RWPE1 (cell line): ENCODE measurements at regions not wholly inside any gene's neighbourhood (a gene's known extent, or its start where the extent isn't known, plus 50 kb on each side); places are given as distances from the start of the nearest gene placed in this dataset.

Experiments used
- CTCF ChIA-PET: fragments of 350-600 bp; sonication (Branson Sonifier 250); formaldehyde crosslinking; extraction: SDS; loops from one replicate; lab custom pipeline; 2021; lab: Yijun Ruan, JAX
- POLR2A ChIA-PET: fragments of 400-600 bp; formaldehyde crosslinking; extraction: SDS; loops from one replicate; lab custom pipeline; 2020; ENCODE audit warnings: antibody characterized with exemption; ENCODE audit not compliant: low non-redundant PET; lab: Yijun Ruan, JAX
- DNase-seq: peaks from one replicate; pipeline ENCODE4 v3.0.0; 2012; ENCODE audit warnings: low spot score
- H3K27ac ChIP-seq: fragments of 450-650 bp; 2 replicates; pipeline ENCODE4 v1.5.1; 2017
- CTCF ChIP-seq: fragments of 450-650 bp; conservative IDR thresholded peaks from 2 replicates; pipeline ENCODE4 v1.5.1; 2017; ENCODE audit warnings: low read depth, mild to moderate bottlenecking

GRCh38 chr22:35170716-35171697 is 86.3 kb upstream of the HMGXB4 start:
- H3K27ac ChIP-seq: no peak overlapping the region
- CTCF ChIA-PET: interaction anchor here (0.7 kb wide), 1 partner anchor 56 kb away, joined by 3 read pairs; no protein-coding TSS in a partner anchor
- DNase-seq: no peak
- POLR2A ChIA-PET: no interaction called here
- TF ChIP-seq CTCF: no peak

GRCh38 chr22:35172442-35172841 is 84.9 kb upstream of the HMGXB4 start:
- no peak for DNase-seq

GRCh38 chr22:35173655-35174054 is 83.6 kb upstream of the HMGXB4 start:
- no peak overlapping the region for H3K27ac ChIP-seq
- TF ChIP-seq CTCF: no peak
- ChIA-PET POLR2A (no interaction called here), CTCF (interaction anchor here (0.6 kb wide), 2 partner anchors 16 to 41 kb away, joined by 3 read pairs; no protein-coding TSS in a partner anchor)
- DNase-seq: no peak

More at GRCh38 chr22:35172442-35172841, 84.9 kb upstream of the HMGXB4 start:
- H3K27ac ChIP-seq: no peak overlapping the region
- POLR2A ChIA-PET: no interaction called here
- no peak for TF ChIP-seq CTCF
- CTCF ChIA-PET: no interaction called here

GRCh38 chr22:35174401-35175038 is 82.8 kb upstream of the HMGXB4 start:
- POLR2A ChIA-PET: no interaction called here
- TF ChIP-seq CTCF: no peak
- CTCF ChIA-PET: no interaction called here
- no peak overlapping the region for H3K27ac ChIP-seq
- DNase-seq: no peak

GRCh38 chr22:35175392-35175791 is 81.9 kb upstream of the HMGXB4 start:
- TF ChIP-seq CTCF: no peak
- POLR2A ChIA-PET: no interaction called here
- DNase-seq: no peak
- CTCF ChIA-PET: no interaction called here
- no peak overlapping the region for H3K27ac ChIP-seq

GRCh38 chr22:35177811-35178210 is 79.5 kb upstream of the HMGXB4 start:
- CTCF ChIA-PET: no interaction called here
- POLR2A ChIA-PET: no interaction called here
- DNase-seq: no peak
- TF ChIP-seq CTCF: no peak
- H3K27ac ChIP-seq: no peak overlapping the region
